ENCODE measurements at regions not wholly inside any gene's neighbourhood (a gene's known extent, or its start where the extent isn't known, plus 50 kb on each side); places are given as distances from the start of the nearest gene placed in this dataset.

DNA sequence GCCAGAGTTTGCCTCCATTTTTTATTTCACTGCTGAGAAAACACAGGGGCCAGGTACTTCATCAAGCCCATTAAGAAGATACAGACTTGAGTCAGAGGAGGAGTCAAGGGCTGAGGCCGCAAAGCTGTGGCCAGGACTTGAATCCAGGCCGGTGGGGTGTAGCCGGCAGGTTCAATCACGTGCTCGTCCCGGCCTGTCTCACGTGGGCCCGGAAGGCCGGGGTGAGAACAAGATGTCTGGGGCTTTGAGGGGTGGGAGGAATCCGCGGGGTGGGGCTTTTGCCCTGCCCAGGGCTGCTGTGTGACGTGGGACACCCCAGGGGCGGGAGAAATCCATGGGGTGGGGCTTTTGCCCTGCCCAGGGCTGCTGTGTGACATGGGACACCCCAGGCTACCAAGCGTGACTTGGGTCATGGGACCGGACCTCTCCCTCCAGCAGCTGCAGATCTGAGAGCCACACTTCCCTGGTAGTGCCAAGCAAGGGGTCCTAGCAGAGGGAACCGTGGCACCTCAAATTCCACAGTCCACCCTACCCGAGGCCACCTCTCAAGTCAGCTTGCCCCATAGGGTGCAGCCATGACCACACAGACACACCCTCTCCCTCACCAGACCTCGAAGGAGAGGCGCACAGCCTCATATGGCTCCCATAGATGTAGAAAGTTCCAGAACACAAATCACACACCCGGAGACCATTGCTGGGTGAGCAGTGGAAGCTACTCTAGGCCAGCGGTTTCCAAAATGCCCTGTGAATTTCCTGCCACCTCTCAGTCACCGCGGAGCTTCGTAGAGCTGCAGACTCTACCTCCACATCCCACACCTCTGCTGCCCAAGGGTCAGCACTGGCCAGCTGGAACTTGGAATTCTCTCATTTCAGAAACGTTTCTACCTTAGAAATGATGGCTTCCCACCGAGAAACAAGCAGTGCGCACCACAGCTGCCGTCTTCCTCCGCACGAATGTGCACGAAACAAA lies 156.1 kb downstream of the DLL1 start:
- Mint-ChIP-seq H3K9me3 (peaks cover 16% of the 10 kb centered on the region), H3K4me1 (no peaks in the 10 kb centered on the region), H3K27ac (no peak overlapping the region), H3K4me3 (no peak overlapping the region), H3K36me3 (peaks cover 8% of the 10 kb centered on the region; the same call in 1 of the 2 replicates), H3K27me3 (ENCODE audit: low read depth) (peaks cover 5% of the 10 kb centered on the region; the same call in 1 of the 2 replicates)
- POLR2A ChIA-PET = no interaction called here
- no peak for DNase-seq (ENCODE audit: low spot score)
- CTCF ChIA-PET = interaction anchor here (0.6 kb wide), 1 partner anchor 24 kb away, joined by 3 read pairs; no protein-coding TSS in a partner anchor
- no peak for TF ChIP-seq ZNF219 (CRISPR knock-in tag; IDR thresholded peaks at IDR 0.05; ENCODE audit: borderline replicate concordance)
- no peak for TF ChIP-seq TP53 (CRISPR knock-in tag; IDR thresholded peaks at IDR 0.05)
- no peak for TF ChIP-seq ZNF317 (CRISPR knock-in tag; IDR thresholded peaks at IDR 0.05; ENCODE audit: borderline replicate concordance, low read depth)
- TF ChIP-seq, protein P1, sequence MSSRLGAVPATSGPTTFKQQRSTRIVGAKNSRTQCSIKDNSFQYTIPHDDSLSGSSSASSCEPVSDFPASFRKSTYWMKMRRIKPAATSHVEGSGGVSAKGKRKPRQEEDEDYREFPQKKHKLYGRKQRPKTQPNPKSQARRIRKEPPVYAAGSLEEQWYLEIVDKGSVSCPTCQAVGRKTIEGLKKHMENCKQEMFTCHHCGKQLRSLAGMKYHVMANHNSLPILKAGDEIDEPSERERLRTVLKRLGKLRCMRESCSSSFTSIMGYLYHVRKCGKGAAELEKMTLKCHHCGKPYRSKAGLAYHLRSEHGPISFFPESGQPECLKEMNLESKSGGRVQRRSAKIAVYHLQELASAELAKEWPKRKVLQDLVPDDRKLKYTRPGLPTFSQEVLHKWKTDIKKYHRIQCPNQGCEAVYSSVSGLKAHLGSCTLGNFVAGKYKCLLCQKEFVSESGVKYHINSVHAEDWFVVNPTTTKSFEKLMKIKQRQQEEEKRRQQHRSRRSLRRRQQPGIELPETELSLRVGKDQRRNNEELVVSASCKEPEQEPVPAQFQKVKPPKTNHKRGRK (CRISPR knock-in tag; IDR thresholded peaks at IDR 0.05; ENCODE audit: borderline replicate concordance) = no peak
- TF ChIP-seq TEAD1 (CRISPR knock-in tag; IDR thresholded peaks at IDR 0.05) = no peak
- TF ChIP-seq NFYB (CRISPR knock-in tag; conservative IDR thresholded peaks at IDR 0.05; ENCODE audit: low read depth) = no peak
- TF ChIP-seq FOXP1 (CRISPR knock-in tag; IDR thresholded peaks at IDR 0.05; ENCODE audit: borderline replicate concordance) = no peak
- no peak for TF ChIP-seq SP1 (CRISPR knock-in tag; conservative IDR thresholded peaks at IDR 0.05)
- no peak for TF ChIP-seq IRF1 (CRISPR knock-in tag; IDR thresholded peaks at IDR 0.05)
- TF ChIP-seq, protein P2, sequence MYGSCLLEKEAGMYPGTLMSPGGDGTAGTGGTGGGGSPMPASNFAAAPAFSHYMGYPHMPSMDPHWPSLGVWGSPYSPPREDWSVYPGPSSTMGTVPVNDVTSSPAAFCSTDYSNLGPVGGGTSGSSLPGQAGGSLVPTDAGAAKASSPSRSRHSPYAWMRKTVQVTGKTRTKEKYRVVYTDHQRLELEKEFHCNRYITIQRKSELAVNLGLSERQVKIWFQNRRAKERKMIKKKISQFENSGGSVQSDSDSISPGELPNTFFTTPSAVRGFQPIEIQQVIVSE (CRISPR knock-in tag; IDR thresholded peaks at IDR 0.05; ENCODE audit: borderline replicate concordance) = no peak
- no peak for TF ChIP-seq RELA (CRISPR knock-in tag; IDR thresholded peaks at IDR 0.05; ENCODE audit: borderline replicate concordance)
- TF ChIP-seq ZNF263 (CRISPR knock-in tag; IDR thresholded peaks at IDR 0.05; ENCODE audit: low read depth) = no peak
- no peak for TF ChIP-seq ESRRA (CRISPR knock-in tag; IDR thresholded peaks at IDR 0.05; ENCODE audit: borderline replicate concordance)
- TF ChIP-seq FOXJ3 (CRISPR knock-in tag; IDR thresholded peaks at IDR 0.05; ENCODE audit: borderline replicate concordance) = no peak
- no peak for ATAC-seq

- TF ChIP-seq ZNF121 (CRISPR knock-in tag; IDR thresholded peaks at IDR 0.05) (no peak), ZMAT4 (CRISPR knock-in tag; IDR thresholded peaks at IDR 0.05) (no peak), ATF1 (CRISPR knock-in tag; IDR thresholded peaks at IDR 0.05) (no peak), MAX (CRISPR knock-in tag; IDR thresholded peaks at IDR 0.05) (no peak)
- H3K4me3 Mint-ChIP-seq = no peak overlapping the region
- POLR2A ChIA-PET = no interaction called here
- peaks cover 8% of the 10 kb centered on the region; the same call in 1 of the 2 replicates for H3K36me3 Mint-ChIP-seq
- no peak overlapping the region for H3K27ac Mint-ChIP-seq
- H3K9me3 Mint-ChIP-seq = peaks cover 12% of the 10 kb centered on the region
- DNase-seq (ENCODE audit: low spot score) (no peak), ATAC-seq (no peak)
- CTCF ChIA-PET = interaction anchor here (0.6 kb wide), 1 partner anchor 23 kb away, joined by 3 read pairs; no protein-coding TSS in a partner anchor
- H3K4me1 Mint-ChIP-seq = no peaks in the 10 kb centered on the region
- peaks cover 5% of the 10 kb centered on the region; the same call in 1 of the 2 replicates for H3K27me3 Mint-ChIP-seq (ENCODE audit: low read depth)
Observed at GRCh38 chr6:170134031-170134470, 156.8 kb downstream of the DLL1 start.

Data from WTC11 (cell line).